ENCODE measurements at regions not wholly inside any gene's neighbourhood (a gene's known extent, or its start where the extent isn't known, plus 50 kb on each side); places are given as distances from the start of the nearest gene placed in this dataset.

DNA sequence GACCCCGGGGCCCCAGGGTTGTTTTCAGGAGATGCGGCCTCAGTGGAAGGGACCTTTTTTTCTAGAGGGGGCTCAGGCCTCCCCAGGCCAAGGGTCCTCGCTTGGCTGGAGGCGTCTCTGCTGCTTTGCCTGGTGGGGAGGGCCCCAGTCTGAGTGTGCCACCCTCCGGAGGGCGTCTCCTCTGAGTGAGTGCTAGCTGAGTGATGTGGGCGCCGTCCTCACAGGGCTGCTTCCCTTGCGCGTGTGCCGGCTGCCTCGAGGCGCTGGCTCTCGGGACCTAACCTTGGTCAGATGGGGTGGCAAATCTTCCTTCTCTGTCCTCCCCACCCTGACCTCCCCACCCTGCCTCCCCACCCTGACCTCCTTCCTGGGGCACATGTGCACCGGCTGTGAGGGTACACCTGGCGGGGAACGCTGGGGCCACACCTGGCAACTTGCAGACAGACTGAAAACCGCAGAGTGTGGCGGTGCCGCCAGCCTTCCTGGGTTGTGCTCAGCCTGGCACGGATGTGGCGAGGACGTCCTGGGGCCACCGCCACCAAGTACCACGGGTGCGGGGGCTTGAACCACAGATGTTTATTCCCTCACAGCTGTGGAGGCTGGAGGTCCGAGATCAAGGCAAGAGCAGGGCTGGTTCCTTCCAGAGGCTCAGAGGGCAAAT is 93.0 kb upstream of the TTC34 start:
- no peak for ATAC-seq (ENCODE audit: low FRiP score in 2 of 2)
- DNase-seq, result peak in 1 of 2 donors; percentile 56
- TF ChIP-seq POLR2A (IDR thresholded peaks at IDR 0.05) (no peak), POLR2AphosphoS5 (IDR thresholded peaks at IDR 0.05) (no peak), EP300 (IDR thresholded peaks at IDR 0.05) (no peak)
- TF ChIP-seq, protein P1, sequence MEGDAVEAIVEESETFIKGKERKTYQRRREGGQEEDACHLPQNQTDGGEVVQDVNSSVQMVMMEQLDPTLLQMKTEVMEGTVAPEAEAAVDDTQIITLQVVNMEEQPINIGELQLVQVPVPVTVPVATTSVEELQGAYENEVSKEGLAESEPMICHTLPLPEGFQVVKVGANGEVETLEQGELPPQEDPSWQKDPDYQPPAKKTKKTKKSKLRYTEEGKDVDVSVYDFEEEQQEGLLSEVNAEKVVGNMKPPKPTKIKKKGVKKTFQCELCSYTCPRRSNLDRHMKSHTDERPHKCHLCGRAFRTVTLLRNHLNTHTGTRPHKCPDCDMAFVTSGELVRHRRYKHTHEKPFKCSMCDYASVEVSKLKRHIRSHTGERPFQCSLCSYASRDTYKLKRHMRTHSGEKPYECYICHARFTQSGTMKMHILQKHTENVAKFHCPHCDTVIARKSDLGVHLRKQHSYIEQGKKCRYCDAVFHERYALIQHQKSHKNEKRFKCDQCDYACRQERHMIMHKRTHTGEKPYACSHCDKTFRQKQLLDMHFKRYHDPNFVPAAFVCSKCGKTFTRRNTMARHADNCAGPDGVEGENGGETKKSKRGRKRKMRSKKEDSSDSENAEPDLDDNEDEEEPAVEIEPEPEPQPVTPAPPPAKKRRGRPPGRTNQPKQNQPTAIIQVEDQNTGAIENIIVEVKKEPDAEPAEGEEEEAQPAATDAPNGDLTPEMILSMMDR (IDR thresholded peaks at IDR 0.05), result no peak
- H3K36me3 ChIP-seq, result no peaks in the 10 kb centered on the region
- H3K27me3 ChIP-seq, result no peaks in the 10 kb centered on the region
- no peak overlapping the region for H3K27ac ChIP-seq
- 57 to 87% methylated on average over 1 to 27 of the region's 27 CpGs for WGBS, 2 donors
- no peaks in the 10 kb centered on the region for H3K9me3 ChIP-seq
- H3K4me1 ChIP-seq, result no peaks in the 10 kb centered on the region
- no peak overlapping the region for H3K4me3 ChIP-seq

DNA sequence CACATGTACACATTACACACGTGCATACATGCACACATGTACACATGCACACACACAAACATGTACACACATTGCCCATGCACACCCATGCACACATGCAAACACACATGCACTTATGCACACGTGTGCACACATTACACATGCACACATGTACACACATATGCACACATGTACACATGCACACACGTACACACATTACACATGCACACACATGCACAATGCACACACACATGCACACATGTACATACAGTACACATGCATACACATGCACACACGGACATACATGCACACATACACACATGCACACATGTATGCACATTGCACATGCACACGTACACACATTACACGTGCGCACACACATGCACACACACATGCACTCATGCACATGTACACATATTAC is 95.3 kb upstream of the TTC34 start:
- no peak for TF ChIP-seq POLR2AphosphoS5 (IDR thresholded peaks at IDR 0.05)
- TF ChIP-seq, protein P1 (IDR thresholded peaks at IDR 0.05), result no peak
- TF ChIP-seq POLR2A (IDR thresholded peaks at IDR 0.05), result no peak
- TF ChIP-seq EP300 (IDR thresholded peaks at IDR 0.05), result no peak
- Histone ChIP-seq H3K9me3 (no peaks in the 10 kb centered on the region), H3K4me3 (no peak overlapping the region), H3K4me1 (no peaks in the 10 kb centered on the region), H3K27me3 (no peaks in the 10 kb centered on the region), H3K36me3 (no peaks in the 10 kb centered on the region), H3K27ac (no peak overlapping the region)
- 80 to 84% methylated on average over 7 of the region's 7 CpGs for WGBS, 2 donors
- ATAC-seq (ENCODE audit: low FRiP score in 2 of 2) (no peak), DNase-seq (no peak)

GRCh38 chr1:2903226-2903625 is 101.7 kb upstream of the TTC34 start:
- DNase-seq, result peak in 1 of 2 donors; percentile 55
- no peak overlapping the region for H3K27ac ChIP-seq
- 93 to 97% methylated on average over 11 to 19 of the region's 19 CpGs for WGBS, 2 donors
- no peak for ATAC-seq (ENCODE audit: low FRiP score in 2 of 2)
- H3K4me1 ChIP-seq, result no peaks in the 10 kb centered on the region
- no peaks in the 10 kb centered on the region for H3K36me3 ChIP-seq
- no peak overlapping the region for H3K4me3 ChIP-seq
- no peaks in the 10 kb centered on the region for H3K27me3 ChIP-seq
- TF ChIP-seq, protein P1 (IDR thresholded peaks at IDR 0.05), result no peak
- no peak for TF ChIP-seq POLR2AphosphoS5 (IDR thresholded peaks at IDR 0.05)
- no peaks in the 10 kb centered on the region for H3K9me3 ChIP-seq

GRCh38 chr1:2904191-2904590 is 102.7 kb upstream of the TTC34 start:
- Histone ChIP-seq H3K27me3 (no peaks in the 10 kb centered on the region), H3K9me3 (no peaks in the 10 kb centered on the region), H3K4me3 (no peak overlapping the region), H3K4me1 (no peaks in the 10 kb centered on the region), H3K27ac (no peak overlapping the region), H3K36me3 (no peaks in the 10 kb centered on the region)
- ATAC-seq (ENCODE audit: low FRiP score in 2 of 2) (peak in 1 of 2 donors; percentile 10), DNase-seq (peak in 1 of 2 donors; percentile 67)
- TF ChIP-seq POLR2A (IDR thresholded peaks at IDR 0.05) (no peak), EP300 (IDR thresholded peaks at IDR 0.05) (no peak), POLR2AphosphoS5 (IDR thresholded peaks at IDR 0.05) (no peak)
- TF ChIP-seq, protein P1 (IDR thresholded peaks at IDR 0.05), result no peak
- 73 to 91% methylated on average over 5 to 15 of the region's 15 CpGs for WGBS, 2 donors

DNA sequence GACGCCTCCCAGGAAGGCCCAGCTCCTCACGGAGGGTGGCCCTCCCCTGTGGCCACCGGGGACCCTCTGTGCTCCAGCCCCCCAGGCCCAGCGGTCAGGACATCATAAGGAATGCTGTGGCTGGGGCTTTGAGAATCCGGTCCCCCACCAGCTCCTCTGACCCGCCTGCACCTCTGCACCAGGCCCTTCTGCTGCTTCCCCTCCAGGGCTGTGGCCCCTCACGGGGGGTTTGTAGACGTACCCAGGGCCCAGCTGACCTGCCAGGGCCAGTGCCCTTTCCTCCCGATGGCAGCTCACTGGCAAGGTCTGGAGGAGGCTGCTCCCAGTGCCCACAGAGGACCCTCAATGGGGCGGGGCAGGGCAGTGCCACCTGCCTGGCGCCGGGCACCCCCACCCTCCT is 103.9 kb upstream of the TTC34 start:
- Histone ChIP-seq H3K27me3 (no peaks in the 10 kb centered on the region), H3K27ac (no peak overlapping the region), H3K9me3 (no peaks in the 10 kb centered on the region), H3K4me1 (no peaks in the 10 kb centered on the region), H3K4me3 (no peak overlapping the region), H3K36me3 (no peaks in the 10 kb centered on the region)
- TF ChIP-seq EP300 (IDR thresholded peaks at IDR 0.05) (no peak), POLR2A (IDR thresholded peaks at IDR 0.05) (no peak), POLR2AphosphoS5 (IDR thresholded peaks at IDR 0.05) (no peak)
- TF ChIP-seq, protein P1 (IDR thresholded peaks at IDR 0.05), result no peak
- WGBS, 2 donors, result 40 to 81% methylated on average over 1 to 9 of the region's 12 CpGs
- ATAC-seq (ENCODE audit: low FRiP score in 2 of 2) (no peak), DNase-seq (peak in 1 of 2 donors; percentile 68)

Measured in upper lobe of left lung (tissue), 6 donors.